Astrocyte (in vitro differentiated cells and primary cell): ENCODE measurements at regions not wholly inside any gene's neighbourhood (a gene's known extent, or its start where the extent isn't known, plus 50 kb on each side); places are given as distances from the start of the nearest gene placed in this dataset.

ENCODE experiments used
- CTCF ChIP-seq: IDR thresholded peaks from 2 replicates; pipeline ENCODE4 v1.5.1; 2011; ENCODE audit warnings: low read depth, mild to moderate bottlenecking, inconsistent platforms, low read length, moderate library complexity; ENCODE audit not compliant: insufficient read depth
- EZH2 ChIP-seq: IDR thresholded peaks from 2 replicates; pipeline ENCODE4 v1.6.1; 2012; ENCODE audit warnings: mild to moderate bottlenecking, low read length, inconsistent platforms; ENCODE audit not compliant: insufficient read depth

DNA sequence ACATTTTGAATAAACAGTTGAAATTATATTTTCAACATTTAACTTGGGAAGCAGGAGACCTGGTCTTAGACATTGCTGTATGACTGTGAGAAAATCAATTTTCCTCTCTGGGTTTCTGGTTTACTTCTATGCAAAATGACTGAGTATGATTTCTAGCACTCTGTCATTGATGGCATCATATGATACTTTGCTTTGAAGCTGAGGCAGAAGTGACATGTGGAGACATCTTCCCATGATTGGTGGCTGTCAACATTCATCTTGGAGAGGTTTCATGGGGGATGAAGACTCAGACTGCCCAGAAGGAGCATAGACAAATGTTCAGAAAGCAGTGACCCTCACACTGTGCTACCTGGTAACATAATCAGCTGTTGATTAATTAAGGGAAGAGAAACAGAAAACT is 477.9 kb downstream of the PDCD6IP start:
- no peak for TF ChIP-seq CTCF
- TF ChIP-seq EZH2 = no peak
